ENCODE measurements at regions not wholly inside any gene's neighbourhood (a gene's known extent, or its start where the extent isn't known, plus 50 kb on each side); places are given as distances from the start of the nearest gene placed in this dataset.
"Not testable (repeated sequence)": the region's sequence is repeated elsewhere in the genome, so short reads cannot be mapped to it uniquely, and the experiment has no call there.

- no peak overlapping the region for H3K27ac Mint-ChIP-seq
- DNase-seq: no peak
- no peaks in the 10 kb centered on the region for H3K36me3 Mint-ChIP-seq (ENCODE audit: low read depth)
- H3K9me3 Mint-ChIP-seq: peaks cover 24% of the 10 kb centered on the region
- no peak for ATAC-seq
- H3K27me3 Mint-ChIP-seq: no peaks in the 10 kb centered on the region
- H3K4me1 Mint-ChIP-seq: no peaks in the 10 kb centered on the region
- H3K4me3 Mint-ChIP-seq: no peak overlapping the region
Measured at GRCh38 chr4:64967286-64967685, 558.0 kb upstream of the TECRL start.

GRCh38 chr4:64960516-64960915 lies 551.3 kb upstream of the TECRL start:
- DNase-seq (no peak), ATAC-seq (no peak)
- H3K27ac Mint-ChIP-seq: no peak overlapping the region
- no peak overlapping the region for H3K4me3 Mint-ChIP-seq
- peaks cover 13% of the 10 kb centered on the region for H3K9me3 Mint-ChIP-seq
- no peaks in the 10 kb centered on the region for H3K4me1 Mint-ChIP-seq
- H3K36me3 Mint-ChIP-seq (ENCODE audit: low read depth): no peaks in the 10 kb centered on the region
- H3K27me3 Mint-ChIP-seq: no peaks in the 10 kb centered on the region

- H3K27me3 Mint-ChIP-seq: no peaks in the 10 kb centered on the region
- no peak overlapping the region for H3K27ac Mint-ChIP-seq
- no peak for ATAC-seq
Measured at GRCh38 chr4:64940698-64941097, 531.4 kb upstream of the TECRL start.

GRCh38 chr4:64935469-64936001 lies 526.3 kb upstream of the TECRL start:
- DNase-seq (no peak), ATAC-seq (no peak)
- Mint-ChIP-seq H3K4me3 (no peak overlapping the region), H3K4me1 (no peaks in the 10 kb centered on the region), H3K9me3 (peaks cover 6% of the 10 kb centered on the region), H3K27me3 (no peaks in the 10 kb centered on the region), H3K36me3 (ENCODE audit: low read depth) (no peaks in the 10 kb centered on the region), H3K27ac (no peak overlapping the region)

More at GRCh38 chr4:64940698-64941097, 531.4 kb upstream of the TECRL start:
- H3K9me3 Mint-ChIP-seq: peaks cover 8% of the 10 kb centered on the region
- DNase-seq: no peak
- H3K4me3 Mint-ChIP-seq: no peak overlapping the region
- H3K4me1 Mint-ChIP-seq: no peaks in the 10 kb centered on the region
- H3K36me3 Mint-ChIP-seq (ENCODE audit: low read depth): no peaks in the 10 kb centered on the region

GRCh38 chr4:64911846-64912245 lies 502.6 kb upstream of the TECRL start:
- H3K27ac Mint-ChIP-seq: no peak overlapping the region
- no peaks in the 10 kb centered on the region for H3K4me1 Mint-ChIP-seq
- DNase-seq (no peak), ATAC-seq (no peak)
- no peaks in the 10 kb centered on the region for H3K36me3 Mint-ChIP-seq (ENCODE audit: low read depth)
- H3K9me3 Mint-ChIP-seq: no peaks in the 10 kb centered on the region
- H3K27me3 Mint-ChIP-seq: no peaks in the 10 kb centered on the region
- no peak overlapping the region for H3K4me3 Mint-ChIP-seq

GRCh38 chr4:64903986-64904385 lies 494.7 kb upstream of the TECRL start:
- ATAC-seq (no peak), DNase-seq (no peak)
- Mint-ChIP-seq H3K9me3 (peaks cover 3% of the 10 kb centered on the region), H3K27ac (no peak overlapping the region), H3K4me1 (no peaks in the 10 kb centered on the region), H3K36me3 (ENCODE audit: low read depth) (no peaks in the 10 kb centered on the region), H3K27me3 (no peaks in the 10 kb centered on the region), H3K4me3 (no peak overlapping the region)

- no peak for ATAC-seq
- Mint-ChIP-seq H3K4me1 (no peaks in the 10 kb centered on the region), H3K36me3 (ENCODE audit: low read depth) (no peaks in the 10 kb centered on the region), H3K27ac (no peak overlapping the region), H3K9me3 (peaks cover 3% of the 10 kb centered on the region), H3K27me3 (no peaks in the 10 kb centered on the region), H3K4me3 (no peak overlapping the region)
- no peak for DNase-seq
Measured at GRCh38 chr4:64899563-64899962, 490.3 kb upstream of the TECRL start.

- H3K27ac Mint-ChIP-seq; DNase-seq; H3K4me3 Mint-ChIP-seq; H3K36me3 Mint-ChIP-seq (ENCODE audit: low read depth); ATAC-seq; H3K4me1 Mint-ChIP-seq; H3K27me3 Mint-ChIP-seq; H3K9me3 Mint-ChIP-seq: not testable (repeated sequence)
Measured at GRCh38 chr4:64899030-64899429, 489.8 kb upstream of the TECRL start.

- Mint-ChIP-seq H3K36me3 (ENCODE audit: low read depth) (no peaks in the 10 kb centered on the region), H3K27ac (no peak overlapping the region), H3K4me3 (no peak overlapping the region), H3K4me1 (no peaks in the 10 kb centered on the region), H3K9me3 (peaks cover 3% of the 10 kb centered on the region), H3K27me3 (no peaks in the 10 kb centered on the region)
- ATAC-seq: no peak
- DNase-seq: no peak
Measured at GRCh38 chr4:64897683-64898082, 488.4 kb upstream of the TECRL start.

- Mint-ChIP-seq H3K9me3 (no peaks in the 10 kb centered on the region), H3K4me1 (no peaks in the 10 kb centered on the region), H3K4me3 (no peak overlapping the region), H3K27me3 (no peaks in the 10 kb centered on the region), H3K36me3 (ENCODE audit: low read depth) (no peaks in the 10 kb centered on the region), H3K27ac (no peak overlapping the region)
- DNase-seq (no peak), ATAC-seq (no peak)
Measured at GRCh38 chr4:64895031-64895430, 485.8 kb upstream of the TECRL start.

GRCh38 chr4:64893205-64893604 lies 484.0 kb upstream of the TECRL start:
- Mint-ChIP-seq H3K4me3 (no peak overlapping the region), H3K27ac (no peak overlapping the region), H3K9me3 (no peaks in the 10 kb centered on the region), H3K27me3 (no peaks in the 10 kb centered on the region), H3K4me1 (no peaks in the 10 kb centered on the region), H3K36me3 (ENCODE audit: low read depth) (no peaks in the 10 kb centered on the region)
- ATAC-seq (no peak), DNase-seq (no peak)

- no peak for DNase-seq
- H3K9me3 Mint-ChIP-seq: peaks cover 6% of the 10 kb centered on the region
- H3K4me1 Mint-ChIP-seq: no peaks in the 10 kb centered on the region
- no peak for ATAC-seq
- no peak overlapping the region for H3K4me3 Mint-ChIP-seq
- no peaks in the 10 kb centered on the region for H3K27me3 Mint-ChIP-seq
- no peak overlapping the region for H3K27ac Mint-ChIP-seq
- no peaks in the 10 kb centered on the region for H3K36me3 Mint-ChIP-seq (ENCODE audit: low read depth)
Measured at GRCh38 chr4:64889906-64890610, 480.8 kb upstream of the TECRL start.

GRCh38 chr4:64883087-64883807 lies 474.0 kb upstream of the TECRL start:
- ATAC-seq: peak; percentile 59
- peaks cover 2% of the 10 kb centered on the region for H3K4me1 Mint-ChIP-seq
- H3K36me3 Mint-ChIP-seq (ENCODE audit: low read depth): no peaks in the 10 kb centered on the region
- no peaks in the 10 kb centered on the region for H3K27me3 Mint-ChIP-seq
- peaks cover 6% of the 10 kb centered on the region for H3K9me3 Mint-ChIP-seq
- DNase-seq: no peak
- no peak overlapping the region for H3K4me3 Mint-ChIP-seq
- no peak overlapping the region for H3K27ac Mint-ChIP-seq

- H3K4me3 Mint-ChIP-seq: no peak overlapping the region
- H3K4me1 Mint-ChIP-seq: peaks cover 2% of the 10 kb centered on the region
Measured at GRCh38 chr4:64882311-64883086, 473.2 kb upstream of the TECRL start.

GRCh38 chr4:64880557-64880956 lies 471.3 kb upstream of the TECRL start:
- peaks cover 2% of the 10 kb centered on the region for H3K4me1 Mint-ChIP-seq
- no peaks in the 10 kb centered on the region for H3K36me3 Mint-ChIP-seq (ENCODE audit: low read depth)
- ATAC-seq: no peak

More at GRCh38 chr4:64882311-64883086, 473.2 kb upstream of the TECRL start:
- DNase-seq (no peak), ATAC-seq (no peak)
- Mint-ChIP-seq H3K9me3 (peaks cover 2% of the 10 kb centered on the region), H3K27ac (no peak overlapping the region), H3K27me3 (no peaks in the 10 kb centered on the region), H3K36me3 (ENCODE audit: low read depth) (no peaks in the 10 kb centered on the region)

More at GRCh38 chr4:64880557-64880956, 471.3 kb upstream of the TECRL start:
- Mint-ChIP-seq H3K4me3 (no peak overlapping the region), H3K9me3 (peaks cover 7% of the 10 kb centered on the region), H3K27me3 (no peaks in the 10 kb centered on the region), H3K27ac (no peak overlapping the region)
- no peak for DNase-seq

Measured in activated naive CD8-positive, alpha-beta T cell treated with anti-CD3 and anti-CD28 coated beads, Interleukin-2, amount 50 U/mL, for 24 hours (primary cell).